ENCODE measurements at regions not wholly inside any gene's neighbourhood (a gene's known extent, or its start where the extent isn't known, plus 50 kb on each side); places are given as distances from the start of the nearest gene placed in this dataset.
"Not testable (repeated sequence)": the region's sequence is repeated elsewhere in the genome, so short reads cannot be mapped to it uniquely, and the experiment has no call there.

DNA sequence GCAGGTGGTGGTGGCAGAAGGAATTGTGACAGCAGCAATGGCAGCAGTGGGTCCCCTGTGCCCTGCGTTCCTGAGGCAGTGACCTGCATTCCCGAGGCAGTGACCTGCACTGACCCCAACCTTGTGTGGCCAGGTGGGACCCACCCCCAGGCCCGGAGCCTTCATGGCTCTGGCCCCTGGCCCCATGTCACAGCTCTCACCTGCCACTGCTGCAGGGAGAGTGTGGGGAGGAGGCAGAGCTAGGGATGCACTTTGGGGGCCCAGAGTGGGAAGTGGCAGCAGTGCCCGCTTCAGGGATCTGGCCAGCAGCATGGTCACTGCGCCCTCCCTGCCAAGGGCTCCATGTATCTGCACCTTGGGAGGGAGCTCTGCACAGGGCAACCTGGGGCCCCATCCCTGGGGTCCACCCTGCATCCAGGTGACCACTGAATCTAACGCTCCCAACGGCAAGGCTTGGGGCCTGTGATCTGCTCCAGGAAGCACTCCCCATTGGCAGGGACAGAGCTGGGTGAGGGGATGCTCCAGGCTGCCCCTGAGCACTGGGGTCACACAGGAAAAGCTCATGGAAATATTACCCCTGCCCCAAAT is 618.6 kb downstream of the RWDD3 start:
- no peak for DNase-seq (ENCODE audit: low read depth in 2 of 3, low spot score in 2 of 3)

GRCh38 chr1:95854457-95854856 is 620.4 kb downstream of the RWDD3 start:
- no peak for DNase-seq (ENCODE audit: low read depth in 2 of 3, low spot score in 2 of 3)

- DNase-seq (ENCODE audit: low read depth in 2 of 3, low spot score in 2 of 3) = no peak
Observed at GRCh38 chr1:95863086-95863485, 629.1 kb downstream of the RWDD3 start.

GRCh38 chr1:95865769-95866168 is 631.8 kb downstream of the RWDD3 start:
- DNase-seq (ENCODE audit: low read depth in 2 of 3, low spot score in 2 of 3) = no peak

DNA sequence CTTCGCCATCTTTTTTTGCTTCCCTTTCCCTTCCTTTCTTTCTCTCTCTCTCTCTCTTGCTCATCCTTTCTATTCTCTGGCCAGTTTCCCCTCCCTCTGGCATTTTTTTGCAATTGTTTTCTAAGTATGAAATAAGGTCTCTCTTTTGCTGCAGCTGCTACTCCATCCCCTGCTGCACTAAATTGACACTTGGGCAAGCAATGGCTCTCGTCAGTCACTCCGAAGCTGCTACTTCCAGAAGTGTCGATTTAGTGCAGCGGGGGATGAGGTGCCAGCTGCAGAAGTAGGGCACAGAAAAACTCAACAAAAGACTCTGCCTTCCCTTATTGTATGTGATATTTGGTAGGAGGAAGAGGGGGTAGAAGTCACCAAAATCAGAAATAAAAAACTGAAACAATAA is 642.3 kb downstream of the RWDD3 start:
- DNase-seq (ENCODE audit: low read depth in 2 of 3, low spot score in 2 of 3) = no peak

GRCh38 chr1:95879498-95880050 is 645.6 kb downstream of the RWDD3 start:
- DNase-seq (ENCODE audit: low read depth in 2 of 3, low spot score in 2 of 3) = no peak

GRCh38 chr1:95888941-95889390 is 655.0 kb downstream of the RWDD3 start:
- DNase-seq (ENCODE audit: low read depth in 2 of 3, low spot score in 2 of 3) = no peak

DNA sequence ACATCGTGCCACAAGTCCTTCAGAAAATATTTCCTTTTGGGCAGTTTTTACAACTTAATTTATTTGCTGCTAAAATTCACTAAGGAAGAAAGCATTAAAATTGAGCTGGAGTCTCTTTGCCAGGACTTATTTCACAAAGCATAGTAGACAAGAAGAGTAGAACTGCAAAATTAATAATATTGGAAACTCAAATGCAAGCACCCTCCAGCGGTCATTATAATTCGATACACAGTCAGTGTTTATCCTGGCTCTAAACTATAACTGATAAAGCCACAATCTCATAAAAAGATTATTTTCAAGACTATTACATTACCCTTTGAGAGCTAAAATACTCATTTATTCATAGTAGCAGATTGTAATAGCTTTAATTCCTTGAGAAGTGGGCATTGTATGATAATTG is 655.4 kb downstream of the RWDD3 start:
- DNase-seq (ENCODE audit: low read depth in 2 of 3, low spot score in 2 of 3) = no peak

GRCh38 chr1:95893921-95894320 is 659.9 kb downstream of the RWDD3 start:
- DNase-seq (ENCODE audit: low read depth in 2 of 3, low spot score in 2 of 3) = no peak

DNA sequence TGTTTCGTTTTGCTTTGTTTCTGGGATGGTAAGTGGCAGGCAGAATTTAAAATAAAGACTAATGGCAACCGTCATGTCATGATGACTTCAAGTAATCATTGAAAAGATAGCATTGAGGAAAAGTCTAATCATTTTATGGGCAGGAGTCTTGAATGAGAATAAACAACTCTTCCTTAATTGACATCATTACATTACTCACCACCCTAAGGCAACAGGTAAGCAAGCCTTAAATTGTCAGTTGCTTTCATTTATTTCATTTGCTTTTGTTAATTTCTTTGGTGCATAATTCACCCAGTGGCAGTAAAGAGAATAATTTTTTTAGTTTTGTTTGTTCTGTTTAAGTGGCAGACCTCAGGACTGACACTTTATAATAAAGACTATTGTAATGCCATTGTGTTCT is 669.0 kb downstream of the RWDD3 start:
- no peak for DNase-seq (ENCODE audit: low read depth in 2 of 3, low spot score in 2 of 3)

- DNase-seq (ENCODE audit: low read depth in 2 of 3, low spot score in 2 of 3) = no peak
Observed at GRCh38 chr1:95905818-95906395, 671.9 kb downstream of the RWDD3 start.

DNA sequence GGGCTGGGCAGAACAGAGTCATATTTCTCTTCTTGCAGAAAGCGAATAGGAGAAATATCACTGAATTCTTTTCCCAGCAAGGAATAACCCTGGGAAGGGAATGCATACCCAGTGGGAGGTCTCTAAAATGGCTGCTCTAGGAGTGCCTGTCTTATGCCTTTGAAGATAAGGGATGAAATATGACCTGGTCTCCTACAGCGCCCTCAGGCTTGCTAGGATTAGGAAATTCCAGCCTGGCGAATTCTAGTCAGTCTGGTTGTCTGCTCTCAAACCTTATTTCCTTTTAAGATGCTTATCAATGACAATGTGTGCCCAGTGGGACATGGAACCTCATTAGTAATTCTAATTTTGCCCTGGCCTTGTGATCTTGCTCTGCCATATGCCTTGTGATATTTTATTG is 677.7 kb downstream of the RWDD3 start:
- not testable (repeated sequence) for DNase-seq (ENCODE audit: low read depth in 2 of 3, low spot score in 2 of 3)

GRCh38 chr1:95916616-95917015 is 682.6 kb downstream of the RWDD3 start:
- DNase-seq (ENCODE audit: low read depth in 2 of 3, low spot score in 2 of 3) = peak in 1 of 3 donors; percentile 38

- DNase-seq (ENCODE audit: low read depth in 2 of 3, low spot score in 2 of 3) = no peak
Observed at GRCh38 chr1:95924684-95925083, 690.7 kb downstream of the RWDD3 start.

- DNase-seq (ENCODE audit: low read depth in 2 of 3, low spot score in 2 of 3) = no peak
Observed at GRCh38 chr1:95926331-95926730, 692.3 kb downstream of the RWDD3 start.

DNA sequence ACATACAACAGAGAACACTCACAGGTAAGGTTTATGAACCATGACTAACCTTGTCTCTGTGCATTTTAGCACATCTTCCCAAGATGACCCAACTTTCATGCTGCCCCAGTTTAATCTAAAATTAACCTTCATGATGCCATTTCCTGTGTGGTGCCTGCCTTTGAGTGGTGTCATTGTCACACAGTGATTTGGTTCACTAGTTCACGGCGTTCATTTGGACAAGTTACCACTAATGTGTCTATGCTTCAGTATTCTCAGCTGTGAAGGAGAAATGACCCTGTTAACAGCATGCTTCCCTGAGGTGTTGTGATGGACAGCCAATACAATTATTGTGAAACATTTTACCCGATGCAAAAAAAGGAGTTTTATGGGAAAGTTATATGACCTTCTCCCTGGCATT is 693.1 kb downstream of the RWDD3 start:
- DNase-seq (ENCODE audit: low read depth in 2 of 3, low spot score in 2 of 3) = no peak

- DNase-seq (ENCODE audit: low read depth in 2 of 3, low spot score in 2 of 3) = no peak
Observed at GRCh38 chr1:95935719-95936118, 701.7 kb downstream of the RWDD3 start.

DNA sequence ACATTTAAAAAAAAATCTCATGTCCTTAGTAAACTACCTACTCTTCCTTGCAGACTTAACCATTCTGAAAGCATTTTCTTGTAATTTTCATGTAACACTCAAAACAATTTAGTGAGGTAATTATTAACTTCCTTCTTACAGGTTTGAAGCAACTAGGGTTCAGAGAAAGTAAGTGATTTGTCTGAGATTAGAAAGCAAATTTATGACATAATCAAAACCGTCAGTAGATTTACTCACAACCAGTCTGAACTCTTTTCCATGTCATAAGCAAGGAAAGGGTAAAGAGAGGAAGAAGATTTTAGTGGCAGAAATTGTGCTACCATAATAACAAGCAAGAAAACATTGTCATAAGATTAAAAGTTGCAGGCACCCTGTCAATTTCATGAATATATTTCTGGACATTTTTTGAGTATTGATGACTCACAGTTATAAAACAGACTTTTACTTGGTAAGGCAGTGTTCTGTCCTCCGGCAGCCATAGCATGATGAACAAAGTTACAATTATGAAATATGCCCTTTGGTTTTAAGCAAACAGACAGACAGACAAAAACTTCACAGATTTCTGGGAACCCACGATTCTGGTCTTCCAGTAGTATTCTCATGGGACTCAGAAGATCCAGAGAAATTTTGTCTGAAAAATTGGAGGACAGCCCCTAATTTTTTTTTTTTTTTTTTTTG is 707.2 kb downstream of the RWDD3 start:
- DNase-seq (ENCODE audit: low read depth in 2 of 3, low spot score in 2 of 3) = no peak

DNA sequence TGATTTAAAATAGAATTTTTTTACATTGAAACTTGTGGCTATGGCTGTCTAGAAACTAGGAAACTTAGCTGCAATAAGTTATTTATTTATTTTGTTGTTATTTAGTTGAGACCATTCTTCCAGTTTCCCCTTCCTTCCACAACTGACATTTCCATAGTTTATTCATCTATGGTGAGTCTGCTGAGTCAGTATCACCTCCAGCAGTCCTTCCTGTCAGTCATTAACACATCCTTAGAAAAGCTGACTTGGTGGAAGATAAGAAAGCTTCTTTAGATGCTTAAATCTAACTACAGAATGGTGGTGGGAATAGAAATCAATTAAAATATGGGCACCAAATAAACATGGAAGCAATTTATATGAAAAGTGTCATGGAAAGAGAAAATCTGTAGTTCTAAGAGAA is 714.0 kb downstream of the RWDD3 start:
- DNase-seq (ENCODE audit: low read depth in 2 of 3, low spot score in 2 of 3) = peak in 2 of 3 donors; percentile 31 to 36

DNA sequence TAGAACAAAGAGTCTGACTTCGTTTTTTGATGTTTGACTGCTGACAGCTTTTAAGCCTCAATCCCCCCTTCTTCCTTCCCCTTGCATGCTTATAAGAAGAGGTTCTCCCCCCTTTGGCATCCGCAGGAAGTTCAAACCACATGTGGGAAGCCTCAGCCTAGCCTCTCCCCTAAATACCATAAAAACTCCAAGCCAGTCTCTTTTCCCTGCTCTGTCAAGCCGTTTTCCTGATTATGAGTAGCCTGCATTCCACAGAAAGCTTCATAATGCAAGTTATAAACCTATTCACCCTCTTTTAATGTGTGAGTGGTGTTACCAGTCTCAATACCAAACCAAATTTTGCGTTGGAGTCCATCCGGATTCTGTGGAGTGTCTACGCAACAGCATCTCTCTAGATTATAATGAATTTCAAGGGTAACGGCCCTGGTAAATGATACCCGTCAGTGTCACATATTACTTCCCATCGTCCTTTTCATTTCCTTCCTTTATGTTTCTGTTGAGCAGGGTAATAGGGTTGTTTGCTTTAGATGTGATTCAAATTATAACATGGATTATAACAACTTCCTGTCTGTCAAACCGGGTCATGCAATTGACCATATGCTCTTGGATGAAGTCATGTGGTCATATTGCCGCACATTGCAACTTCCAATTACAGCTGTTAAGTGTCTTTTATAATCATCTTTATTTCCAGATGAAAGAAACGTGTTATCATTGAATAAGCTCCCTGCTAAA is 717.5 kb downstream of the RWDD3 start:
- peak in 2 of 3 donors; percentile 25 to 44 for DNase-seq (ENCODE audit: low read depth in 2 of 3, low spot score in 2 of 3)

- peak in 2 of 3 donors; percentile 29 to 42 for DNase-seq (ENCODE audit: low read depth in 2 of 3, low spot score in 2 of 3)
Observed at GRCh38 chr1:95953015-95953414, 719.0 kb downstream of the RWDD3 start.
